NCI-H2029 (cell line): ENCODE measurements at regions not wholly inside any gene's neighbourhood (a gene's known extent, or its start where the extent isn't known, plus 50 kb on each side); places are given as distances from the start of the nearest gene placed in this dataset.
"Not testable (repeated sequence)": the region's sequence is repeated elsewhere in the genome, so short reads cannot be mapped to it uniquely, and the experiment has no call there.

Experiments used
- DNase-seq: peaks from one replicate; lab custom pipeline; 2025; lab: John Stamatoyannopoulos, UW

- no peak for DNase-seq
Observed at GRCh38 chr3:62926494-62926893, 51.3 kb upstream of the CADPS start.

GRCh38 chr3:62928256-62928655 is 53.0 kb upstream of the CADPS start:
- DNase-seq, result no peak

- DNase-seq, result no peak
Observed at GRCh38 chr3:62929771-62930170, 54.6 kb upstream of the CADPS start.

GRCh38 chr3:62935793-62936192 is 60.6 kb upstream of the CADPS start:
- DNase-seq, result no peak

GRCh38 chr3:62936626-62937254 is 61.5 kb upstream of the CADPS start:
- DNase-seq, result no peak

GRCh38 chr3:62938583-62938982 is 63.4 kb upstream of the CADPS start:
- no peak for DNase-seq

- DNase-seq, result no peak
Observed at GRCh38 chr3:62939707-62940106, 64.5 kb upstream of the CADPS start.

GRCh38 chr3:62940771-62941563 is 65.8 kb upstream of the CADPS start:
- no peak for DNase-seq

- DNase-seq, result no peak
Observed at GRCh38 chr3:62942227-62942626, 67.0 kb upstream of the CADPS start.

- no peak for DNase-seq
Observed at GRCh38 chr3:62942764-62943163, 67.5 kb upstream of the CADPS start.

- no peak for DNase-seq
Observed at GRCh38 chr3:62948921-62949320, 73.7 kb upstream of the CADPS start.

GRCh38 chr3:62950210-62950609 is 75.0 kb upstream of the CADPS start:
- no peak for DNase-seq

GRCh38 chr3:62951037-62951613 is 75.9 kb upstream of the CADPS start:
- no peak for DNase-seq

GRCh38 chr3:62951880-62952279 is 76.7 kb upstream of the CADPS start:
- DNase-seq, result not testable (repeated sequence)

- DNase-seq, result no peak
Observed at GRCh38 chr3:62954580-62954979, 79.4 kb upstream of the CADPS start.

- no peak for DNase-seq
Observed at GRCh38 chr3:62955126-62955525, 79.9 kb upstream of the CADPS start.

GRCh38 chr3:62956411-62956810 is 81.2 kb upstream of the CADPS start:
- DNase-seq, result no peak

- DNase-seq, result no peak
Observed at GRCh38 chr3:62961874-62962556, 86.8 kb upstream of the CADPS start.

- DNase-seq, result no peak
Observed at GRCh38 chr3:62962714-62963113, 87.5 kb upstream of the CADPS start.

GRCh38 chr3:62965311-62965710 is 90.1 kb upstream of the CADPS start:
- DNase-seq, result no peak

- DNase-seq, result no peak
Observed at GRCh38 chr3:62968128-62968527, 92.9 kb upstream of the CADPS start.

GRCh38 chr3:62970648-62971047 is 95.4 kb upstream of the CADPS start:
- no peak for DNase-seq

- DNase-seq, result no peak
Observed at GRCh38 chr3:62975566-62975965, 100.3 kb upstream of the CADPS start.
